GM23338 (cell line): ENCODE measurements at regions not wholly inside any gene's neighbourhood (a gene's known extent, or its start where the extent isn't known, plus 50 kb on each side); places are given as distances from the start of the nearest gene placed in this dataset.

Experiments
- ATAC-seq: fragments of 200-7000 bp; cut with Tn5 transposase; 3 replicates; pipeline ENCODE4 v1.9.1; 2020
- DNase-seq: peaks from one replicate; pipeline ENCODE4 v3.0.0-alpha.2; 2015; ENCODE audit warnings: low spot score
- H2AFZ ChIP-seq: fragments of 200-600 bp; sonication (generic); 2 replicates; pipeline ENCODE4 v1.8.0; 2016; ENCODE audit warnings: antibody characterized with exemption, mild to moderate bottlenecking, moderate library complexity
- H3F3A ChIP-seq: fragments of 200-600 bp; sonication (generic); replicated peaks from 2 replicates; pipeline ENCODE4 v1.8.0; 2017; ENCODE audit warnings: antibody characterized with exemption, mixed run types, low read depth
- H3K27ac ChIP-seq: fragments of 200-600 bp; sonication (generic); 2 replicates; pipeline ENCODE4 v1.6.1; 2016; ENCODE audit warnings: low read depth
- H3K27me3 ChIP-seq: fragments of 200-600 bp; sonication (generic); 2 replicates; pipeline ENCODE4 v1.8.0; 2016; ENCODE audit warnings: mild to moderate bottlenecking, mixed run types, moderate library complexity; ENCODE audit not compliant: insufficient read depth
- H3K36me3 ChIP-seq: fragments of 200-600 bp; sonication (generic); 2 replicates; pipeline ENCODE4 v1.8.0; 2016; ENCODE audit warnings: mild to moderate bottlenecking; ENCODE audit not compliant: insufficient read depth
- H3K4me1 ChIP-seq: fragments of 200-600 bp; sonication (generic); 2 replicates; pipeline ENCODE4 v1.8.0; 2016; ENCODE audit warnings: mild to moderate bottlenecking, moderate library complexity; ENCODE audit not compliant: insufficient read depth
- H3K4me2 ChIP-seq: fragments of 200-600 bp; sonication (generic); 2 replicates; pipeline ENCODE4 v1.7.1; 2017; ENCODE audit warnings: mixed run types
- H3K4me3 ChIP-seq: fragments of 200-600 bp; sonication (generic); 2 replicates; pipeline ENCODE4 v1.6.1; 2016; ENCODE audit warnings: mixed run types
- H3K79me2 ChIP-seq: fragments of 200-600 bp; sonication (generic); replicated peaks from 2 replicates; pipeline ENCODE4 v1.8.0; 2017; ENCODE audit warnings: mild to moderate bottlenecking; ENCODE audit not compliant: insufficient read depth
- H3K9me2 ChIP-seq: fragments of 200-600 bp; sonication (generic); 2 replicates; pipeline ENCODE4 v1.8.0; 2017; ENCODE audit not compliant: insufficient read depth
- H4K20me1 ChIP-seq: fragments of 200-600 bp; sonication (generic); replicated peaks from 2 replicates; pipeline ENCODE4 v1.8.0; 2017; ENCODE audit warnings: mild to moderate bottlenecking; ENCODE audit not compliant: insufficient read depth
- H3K27ac Mint-ChIP-seq: 2 replicates; pipeline ENCODE4 v1.8.0; 2020; ENCODE audit warnings: inconsistent platforms, mild to moderate bottlenecking, moderate library complexity, mixed read lengths
- H3K27me3 Mint-ChIP-seq: 3 replicates; pipeline ENCODE4 v1.8.0; 2022; ENCODE audit warnings: low read depth, mild to moderate bottlenecking, moderate library complexity, mixed read lengths, inconsistent platforms; ENCODE audit not compliant: insufficient read depth, poor library complexity
- H3K36me3 Mint-ChIP-seq: 3 replicates; pipeline ENCODE4 v1.8.0; 2021; ENCODE audit warnings: low read depth, mild to moderate bottlenecking, inconsistent platforms, moderate library complexity, mixed read lengths
- H3K4me1 Mint-ChIP-seq: 3 replicates; pipeline ENCODE4 v1.8.0; 2020; ENCODE audit warnings: mild to moderate bottlenecking, inconsistent platforms, mixed read lengths
- H3K4me3 Mint-ChIP-seq: 3 replicates; pipeline ENCODE4 v1.8.0; 2021; ENCODE audit warnings: moderate library complexity, mild to moderate bottlenecking, inconsistent platforms, mixed read lengths
- H3K9me3 Mint-ChIP-seq: 3 replicates; pipeline ENCODE4 v1.8.0; 2020; ENCODE audit warnings: moderate library complexity, mild to moderate bottlenecking, inconsistent platforms, mixed read lengths
- CTCF ChIP-seq, 2 experiments: fragments of 200-600 bp in 1 of 2; sonication (generic) in 1 of 2; conservative IDR thresholded peaks; 2 replicates each; pipeline versions ENCODE4 v1.5.1 to v1.6.1; 2016 to 2017; ENCODE audit warnings: antibody characterized with exemption in 2 of 2, low read depth in 2 of 2, mild to moderate bottlenecking in 2 of 2, moderate library complexity in 1 of 2
- ETS1 ChIP-seq: IDR thresholded peaks from 2 replicates; pipeline ENCODE4 v1.6.1; 2016; ENCODE audit warnings: antibody characterized with exemption
- EZH2 ChIP-seq: fragments of 200-600 bp; sonication (generic); IDR thresholded peaks from one replicate; pipeline ENCODE4 v1.8.0; 2017; ENCODE audit warnings: antibody characterized with exemption, mild to moderate bottlenecking, low read depth; ENCODE audit not compliant: unreplicated experiment
- JUNB ChIP-seq: IDR thresholded peaks from one replicate; pipeline ENCODE4 v1.6.1; 2016; ENCODE audit warnings: antibody characterized with exemption; ENCODE audit not compliant: unreplicated experiment
- NANOG ChIP-seq: IDR thresholded peaks from 2 replicates; pipeline ENCODE4 v1.6.1; 2016; ENCODE audit warnings: antibody characterized with exemption, borderline replicate concordance
- POLR2AphosphoS5 ChIP-seq: IDR thresholded peaks from 2 replicates; pipeline ENCODE4 v1.6.1; 2016; ENCODE audit warnings: antibody characterized with exemption, low read depth
- REST ChIP-seq: IDR thresholded peaks from one replicate; pipeline ENCODE4 v1.6.1; 2018; ENCODE audit warnings: antibody characterized with exemption; ENCODE audit not compliant: unreplicated experiment
- STAT1 ChIP-seq: IDR thresholded peaks from one replicate; pipeline ENCODE4 v1.6.1; 2016; ENCODE audit warnings: antibody characterized with exemption; ENCODE audit not compliant: unreplicated experiment
- ZNF331 ChIP-seq: fragments of 250-450 bp; sonication (Bioruptor Pico); IDR thresholded peaks from 2 replicates; pipeline ENCODE4 v1.5.0; 2020; ENCODE audit warnings: low read depth, mild to moderate bottlenecking, moderate library complexity

GRCh38 chr20:17823409-17824144 is 123.8 kb downstream of the BANF2 start (continued):
- TF ChIP-seq CTCF (conservative IDR thresholded peaks at IDR 0.05; ENCODE audit: low read depth in 2 of 2) (no peak), REST (no peak), NANOG (no peak), EZH2 (no peak), STAT1 (no peak)

GRCh38 chr20:17822540-17823408 is 123.0 kb downstream of the BANF2 start:
- peaks cover 15% of the 10 kb centered on the region for H3K4me1 ChIP-seq
- Mint-ChIP-seq H3K27ac (no peak overlapping the region), H3K9me3 (peaks cover 4% of the 10 kb centered on the region), H3K27me3 (peaks cover 4% of the 10 kb centered on the region), H3K4me1 (peaks cover 34% of the 10 kb centered on the region), H3K36me3 (peaks cover 3% of the 10 kb centered on the region; the same call in 1 of the 3 replicates), H3K4me3 (no peak overlapping the region)
- H3K27me3 ChIP-seq: no peaks in the 10 kb centered on the region
- no peak overlapping the region for H3K4me3 ChIP-seq
- H3K79me2 ChIP-seq: no peaks in the 10 kb centered on the region
- TF ChIP-seq JUNB (no peak), NANOG (no peak), ETS1 (no peak), ZNF331 (CRISPR knock-in tag) (no peak), POLR2AphosphoS5 (no peak)
- H3K4me2 ChIP-seq: no peak overlapping the region
- no peak for DNase-seq
- no peak overlapping the region for H3K27ac ChIP-seq
- H3K36me3 ChIP-seq: no peaks in the 10 kb centered on the region
- no peaks in the 10 kb centered on the region for H4K20me1 ChIP-seq
- 0 out of 2 replicates have a peak, but pooled peaks cover 6% of the 10 kb centered on the region for H3K9me2 ChIP-seq
- no peaks in the 10 kb centered on the region for H3F3A ChIP-seq
- peak overlapping the region; percentile 99 for H2AFZ ChIP-seq
- ATAC-seq: no peak
